ENCODE measurements at regions not wholly inside any gene's neighbourhood (a gene's known extent, or its start where the extent isn't known, plus 50 kb on each side); places are given as distances from the start of the nearest gene placed in this dataset.
"Not testable (repeated sequence)": the region's sequence is repeated elsewhere in the genome, so short reads cannot be mapped to it uniquely, and the experiment has no call there.

DNA sequence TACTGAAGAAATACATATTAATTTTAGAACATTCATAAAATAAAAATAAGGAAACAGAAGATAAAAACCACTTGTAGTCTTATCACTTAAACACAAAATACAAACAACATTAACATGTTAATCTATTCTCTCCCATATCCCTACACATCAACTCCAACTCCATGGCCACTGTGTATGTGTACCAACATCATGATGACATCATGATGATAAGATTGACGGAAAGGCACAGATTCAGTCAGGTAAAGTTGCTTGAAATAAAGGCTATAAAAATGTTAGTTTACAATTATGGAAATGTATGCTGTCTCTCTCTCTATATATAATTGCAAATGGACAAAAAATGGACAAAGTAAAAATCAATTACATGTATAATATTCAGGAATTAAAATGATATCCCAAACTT lies 388.5 kb upstream of the UBE2E3 start:
- H3K36me3 ChIP-seq: no peaks in the 10 kb centered on the region
- TF ChIP-seq, protein P1, sequence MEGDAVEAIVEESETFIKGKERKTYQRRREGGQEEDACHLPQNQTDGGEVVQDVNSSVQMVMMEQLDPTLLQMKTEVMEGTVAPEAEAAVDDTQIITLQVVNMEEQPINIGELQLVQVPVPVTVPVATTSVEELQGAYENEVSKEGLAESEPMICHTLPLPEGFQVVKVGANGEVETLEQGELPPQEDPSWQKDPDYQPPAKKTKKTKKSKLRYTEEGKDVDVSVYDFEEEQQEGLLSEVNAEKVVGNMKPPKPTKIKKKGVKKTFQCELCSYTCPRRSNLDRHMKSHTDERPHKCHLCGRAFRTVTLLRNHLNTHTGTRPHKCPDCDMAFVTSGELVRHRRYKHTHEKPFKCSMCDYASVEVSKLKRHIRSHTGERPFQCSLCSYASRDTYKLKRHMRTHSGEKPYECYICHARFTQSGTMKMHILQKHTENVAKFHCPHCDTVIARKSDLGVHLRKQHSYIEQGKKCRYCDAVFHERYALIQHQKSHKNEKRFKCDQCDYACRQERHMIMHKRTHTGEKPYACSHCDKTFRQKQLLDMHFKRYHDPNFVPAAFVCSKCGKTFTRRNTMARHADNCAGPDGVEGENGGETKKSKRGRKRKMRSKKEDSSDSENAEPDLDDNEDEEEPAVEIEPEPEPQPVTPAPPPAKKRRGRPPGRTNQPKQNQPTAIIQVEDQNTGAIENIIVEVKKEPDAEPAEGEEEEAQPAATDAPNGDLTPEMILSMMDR (IDR thresholded peaks at IDR 0.05): no peak
- TF ChIP-seq POLR2A (IDR thresholded peaks at IDR 0.05): no peak
- H3K4me1 ChIP-seq: no peaks in the 10 kb centered on the region
- no peak for DNase-seq
- H3K27ac ChIP-seq: no peak overlapping the region
- no peaks in the 10 kb centered on the region for H3K27me3 ChIP-seq
- no peaks in the 10 kb centered on the region for H3K9me3 ChIP-seq
- no peak overlapping the region for H3K4me3 ChIP-seq

DNA sequence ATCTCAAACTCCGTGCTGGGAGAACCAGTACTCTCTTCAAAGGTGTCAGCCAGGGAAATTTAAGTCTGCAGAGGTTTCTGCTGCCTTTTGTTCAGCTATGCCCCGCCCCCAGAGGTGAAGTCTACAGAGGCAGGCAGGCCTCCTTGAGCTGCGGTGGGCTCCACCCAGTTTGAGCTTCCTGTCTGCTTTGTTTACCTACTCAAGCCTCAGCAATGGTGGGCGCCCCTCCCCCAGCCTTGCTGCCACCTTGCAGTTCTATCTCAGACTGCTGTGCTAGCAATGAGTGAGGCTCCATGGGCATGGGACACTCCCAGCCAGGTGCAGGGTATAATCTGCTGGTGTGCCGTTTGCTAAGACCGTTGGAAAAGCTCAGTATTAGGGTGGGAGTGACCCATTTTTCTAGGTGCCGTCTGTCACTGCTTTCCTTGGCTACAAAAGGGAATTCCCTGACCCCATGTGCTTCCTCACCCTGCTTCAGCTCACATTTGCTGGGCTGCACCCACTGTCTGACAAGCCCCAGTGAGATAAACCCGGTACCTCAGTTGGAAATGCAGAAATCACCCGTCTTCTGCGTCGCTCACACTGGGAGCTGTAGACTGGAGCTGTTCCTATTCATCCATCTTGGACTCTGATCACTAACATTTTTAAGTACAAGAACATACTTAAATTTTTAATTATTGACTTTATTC lies 389.2 kb upstream of the UBE2E3 start:
- H3K27me3 ChIP-seq, H3K36me3 ChIP-seq, H3K4me3 ChIP-seq, H3K9me3 ChIP-seq, DNase-seq, H3K4me1 ChIP-seq, H3K27ac ChIP-seq: not testable (repeated sequence)

DNA sequence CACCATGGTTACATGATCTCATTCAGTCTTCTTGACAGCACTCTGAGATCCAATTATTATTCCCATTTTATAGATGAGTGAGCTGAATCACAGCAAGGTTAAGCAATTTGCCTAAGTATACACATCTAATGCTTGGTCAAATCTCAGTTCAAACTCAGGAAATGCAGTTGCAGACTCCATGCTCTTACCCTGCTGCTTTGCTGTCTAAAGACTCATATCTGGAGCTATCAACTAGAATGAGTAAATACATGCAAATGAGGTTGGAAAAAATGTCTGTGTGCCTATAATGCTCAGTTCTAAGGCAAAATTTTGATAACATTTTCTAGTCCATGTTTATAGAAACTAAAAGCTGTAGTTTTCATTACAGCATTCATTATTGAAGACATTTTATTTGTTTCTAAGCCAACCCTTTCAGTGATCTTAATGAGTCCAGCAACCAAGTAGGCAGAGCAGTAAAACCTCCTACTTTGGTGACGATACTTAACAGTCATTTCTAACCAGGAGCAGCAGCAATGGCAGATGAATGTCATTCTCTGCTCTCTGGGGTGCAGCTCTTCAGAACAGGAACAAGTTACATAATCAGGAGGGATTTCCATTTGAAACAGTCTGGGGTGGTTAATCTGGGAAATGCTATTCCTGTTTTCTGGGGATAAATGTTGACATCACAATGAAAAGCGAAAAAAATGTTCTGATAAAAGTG lies 396.8 kb upstream of the UBE2E3 start:
- TF ChIP-seq POLR2A (IDR thresholded peaks at IDR 0.05): no peak
- TF ChIP-seq, protein P1 (IDR thresholded peaks at IDR 0.05): no peak
- no peaks in the 10 kb centered on the region for H3K36me3 ChIP-seq

DNA sequence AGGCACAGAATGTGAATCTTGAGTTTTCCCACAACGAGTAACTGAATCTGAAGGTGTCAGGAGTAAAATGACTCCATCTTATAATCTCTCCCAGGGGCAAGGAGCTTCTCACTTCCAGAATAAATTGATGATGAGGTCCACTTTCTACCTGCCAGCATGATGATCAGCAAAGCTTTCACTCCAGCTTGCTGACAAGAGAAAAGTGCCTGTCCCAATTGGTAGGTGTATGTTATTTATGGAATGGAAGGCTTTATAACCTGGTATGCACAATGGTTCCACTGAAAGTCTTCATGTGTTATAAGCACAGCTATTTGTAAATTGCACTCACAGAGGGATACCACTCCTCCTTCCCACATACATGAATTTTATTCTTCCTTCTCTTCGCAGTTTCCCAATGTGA lies 401.0 kb upstream of the UBE2E3 start:
- no peaks in the 10 kb centered on the region for H3K9me3 ChIP-seq
- no peak overlapping the region for H3K4me3 ChIP-seq
- TF ChIP-seq, protein P1 (IDR thresholded peaks at IDR 0.05): no peak
- TF ChIP-seq POLR2A (IDR thresholded peaks at IDR 0.05): no peak

More for the DNA sequence above, 396.8 kb upstream of the UBE2E3 start:
- no peak overlapping the region for H3K4me3 ChIP-seq
- H3K9me3 ChIP-seq: no peaks in the 10 kb centered on the region
- H3K4me1 ChIP-seq: no peaks in the 10 kb centered on the region
- no peak for DNase-seq
- H3K27me3 ChIP-seq: no peaks in the 10 kb centered on the region
- H3K27ac ChIP-seq: no peak overlapping the region

DNA sequence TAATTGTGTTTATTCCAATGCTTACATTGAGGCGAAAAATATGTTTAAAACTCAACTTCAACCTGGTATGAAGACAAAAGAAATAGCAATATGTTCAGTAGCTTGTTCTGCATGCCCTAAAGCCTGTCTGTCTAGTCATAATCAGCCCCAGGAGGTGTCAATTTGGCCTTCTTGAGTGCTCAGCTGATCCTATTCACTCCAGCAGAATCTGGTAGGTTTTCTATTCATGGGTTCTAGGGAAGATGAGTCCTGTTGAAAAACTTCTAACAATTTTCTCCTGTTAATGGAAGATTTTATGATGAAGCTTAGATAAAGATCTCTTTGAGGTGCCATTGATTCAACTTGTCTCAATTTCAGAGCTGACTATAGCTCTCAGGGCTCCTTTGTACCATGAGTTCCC lies 402.0 kb upstream of the UBE2E3 start:
- no peaks in the 10 kb centered on the region for H3K9me3 ChIP-seq
- DNase-seq: no peak

More for the DNA sequence above, 401.0 kb upstream of the UBE2E3 start:
- H3K27ac ChIP-seq: no peak overlapping the region
- no peak for DNase-seq
- no peaks in the 10 kb centered on the region for H3K4me1 ChIP-seq
- H3K27me3 ChIP-seq: no peaks in the 10 kb centered on the region
- no peaks in the 10 kb centered on the region for H3K36me3 ChIP-seq

DNA sequence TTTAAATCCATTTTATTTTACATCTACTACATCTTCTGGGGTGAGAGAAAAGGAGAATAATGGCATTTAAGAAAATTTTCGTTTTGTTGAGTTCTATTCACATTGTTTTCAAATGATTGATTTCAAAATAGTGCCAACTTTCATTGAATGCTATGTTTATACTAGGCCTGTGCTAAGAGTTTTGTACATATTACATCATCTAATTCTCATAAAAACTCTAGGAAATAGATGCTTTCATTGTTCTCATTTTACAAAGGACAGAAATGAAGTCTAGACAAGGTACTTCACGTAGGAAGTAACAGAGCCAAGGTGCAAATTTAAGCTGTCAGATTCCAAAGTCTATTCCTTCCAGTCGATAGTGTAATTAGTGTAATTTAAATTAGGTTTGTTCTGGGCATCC lies 402.8 kb upstream of the UBE2E3 start:
- H3K4me1 ChIP-seq: no peaks in the 10 kb centered on the region
- no peaks in the 10 kb centered on the region for H3K27me3 ChIP-seq
- H3K36me3 ChIP-seq: no peaks in the 10 kb centered on the region
- no peak for DNase-seq
- no peak overlapping the region for H3K4me3 ChIP-seq
- TF ChIP-seq, protein P1 (IDR thresholded peaks at IDR 0.05): no peak
- no peak for TF ChIP-seq POLR2A (IDR thresholded peaks at IDR 0.05)
- no peak overlapping the region for H3K27ac ChIP-seq
- no peaks in the 10 kb centered on the region for H3K9me3 ChIP-seq

More for the DNA sequence above, 402.0 kb upstream of the UBE2E3 start:
- Histone ChIP-seq H3K27ac (no peak overlapping the region), H3K4me3 (no peak overlapping the region), H3K4me1 (no peaks in the 10 kb centered on the region), H3K27me3 (no peaks in the 10 kb centered on the region), H3K36me3 (no peaks in the 10 kb centered on the region)
- TF ChIP-seq, protein P1 (IDR thresholded peaks at IDR 0.05): no peak

Measured in Peyer's patch (tissue), 4 donors.